ENCODE measurements at regions not wholly inside any gene's neighbourhood (a gene's known extent, or its start where the extent isn't known, plus 50 kb on each side); places are given as distances from the start of the nearest gene placed in this dataset.

DNA sequence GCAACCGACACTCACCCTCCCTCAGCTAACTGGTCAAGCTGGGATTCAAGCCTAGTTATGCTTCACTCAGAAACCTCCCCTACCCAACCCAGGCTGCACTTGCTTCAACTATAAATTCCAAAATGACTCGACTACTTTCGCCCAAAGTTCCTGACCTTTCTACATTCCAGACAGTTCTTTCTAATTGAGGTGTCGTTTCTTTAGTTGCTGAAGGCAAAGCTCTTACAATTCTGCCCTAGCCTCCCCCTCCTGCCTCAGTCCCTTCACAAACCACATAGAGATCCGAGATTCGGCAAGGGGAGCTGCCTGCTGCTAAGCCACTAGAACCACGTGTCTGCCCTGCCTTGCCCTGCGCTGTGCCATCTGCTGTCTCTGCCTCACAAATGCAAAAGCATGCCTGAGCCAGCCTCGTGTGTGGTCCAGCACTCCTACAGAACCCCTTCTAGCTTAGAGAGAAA lies 74.7 kb upstream of the SH3GL3 start:
- no peaks in the 10 kb centered on the region for H3K79me2 ChIP-seq
- H3K4me2 ChIP-seq, result no peak overlapping the region
- no peak overlapping the region for H3K27ac ChIP-seq
- no peaks in the 10 kb centered on the region for H3K4me1 ChIP-seq (ENCODE audit: insufficient read depth)
- H3K9me2 ChIP-seq (replicated peaks; ENCODE audit: insufficient read depth), result no peaks in the 10 kb centered on the region
- WGBS (ENCODE audit: low lambda C conversion rate, missing lambda C conversion rate), result 31% methylated on average over 9 of the region's 9 CpGs
- H3K36me3 ChIP-seq (replicated peaks; ENCODE audit: insufficient read depth, low read depth), result no peaks in the 10 kb centered on the region
- no peak overlapping the region for H2AFZ ChIP-seq
- H3K27me3 ChIP-seq, result peaks cover 22% of the 10 kb centered on the region
- no peak for TF ChIP-seq EZH2 (IDR thresholded peaks at IDR 0.05; ENCODE audit: borderline replicate concordance)
- TF ChIP-seq, protein P1, sequence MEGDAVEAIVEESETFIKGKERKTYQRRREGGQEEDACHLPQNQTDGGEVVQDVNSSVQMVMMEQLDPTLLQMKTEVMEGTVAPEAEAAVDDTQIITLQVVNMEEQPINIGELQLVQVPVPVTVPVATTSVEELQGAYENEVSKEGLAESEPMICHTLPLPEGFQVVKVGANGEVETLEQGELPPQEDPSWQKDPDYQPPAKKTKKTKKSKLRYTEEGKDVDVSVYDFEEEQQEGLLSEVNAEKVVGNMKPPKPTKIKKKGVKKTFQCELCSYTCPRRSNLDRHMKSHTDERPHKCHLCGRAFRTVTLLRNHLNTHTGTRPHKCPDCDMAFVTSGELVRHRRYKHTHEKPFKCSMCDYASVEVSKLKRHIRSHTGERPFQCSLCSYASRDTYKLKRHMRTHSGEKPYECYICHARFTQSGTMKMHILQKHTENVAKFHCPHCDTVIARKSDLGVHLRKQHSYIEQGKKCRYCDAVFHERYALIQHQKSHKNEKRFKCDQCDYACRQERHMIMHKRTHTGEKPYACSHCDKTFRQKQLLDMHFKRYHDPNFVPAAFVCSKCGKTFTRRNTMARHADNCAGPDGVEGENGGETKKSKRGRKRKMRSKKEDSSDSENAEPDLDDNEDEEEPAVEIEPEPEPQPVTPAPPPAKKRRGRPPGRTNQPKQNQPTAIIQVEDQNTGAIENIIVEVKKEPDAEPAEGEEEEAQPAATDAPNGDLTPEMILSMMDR (IDR thresholded peaks at IDR 0.05; ENCODE audit: poor library complexity), result no peak
- no peak for TF ChIP-seq EZH2phosphoT487 (IDR thresholded peaks at IDR 0.05; ENCODE audit: low read depth, severe bottlenecking, unreplicated experiment)
- H4K20me1 ChIP-seq (ENCODE audit: insufficient read depth, poor library complexity, severe bottlenecking), result no peaks in the 10 kb centered on the region
- H3K4me3 ChIP-seq, result no peak overlapping the region
- no peak for DNase-seq (ENCODE audit: low spot score)
- no peaks in the 10 kb centered on the region for H3K9me3 ChIP-seq (ENCODE audit: low read depth)

DNA sequence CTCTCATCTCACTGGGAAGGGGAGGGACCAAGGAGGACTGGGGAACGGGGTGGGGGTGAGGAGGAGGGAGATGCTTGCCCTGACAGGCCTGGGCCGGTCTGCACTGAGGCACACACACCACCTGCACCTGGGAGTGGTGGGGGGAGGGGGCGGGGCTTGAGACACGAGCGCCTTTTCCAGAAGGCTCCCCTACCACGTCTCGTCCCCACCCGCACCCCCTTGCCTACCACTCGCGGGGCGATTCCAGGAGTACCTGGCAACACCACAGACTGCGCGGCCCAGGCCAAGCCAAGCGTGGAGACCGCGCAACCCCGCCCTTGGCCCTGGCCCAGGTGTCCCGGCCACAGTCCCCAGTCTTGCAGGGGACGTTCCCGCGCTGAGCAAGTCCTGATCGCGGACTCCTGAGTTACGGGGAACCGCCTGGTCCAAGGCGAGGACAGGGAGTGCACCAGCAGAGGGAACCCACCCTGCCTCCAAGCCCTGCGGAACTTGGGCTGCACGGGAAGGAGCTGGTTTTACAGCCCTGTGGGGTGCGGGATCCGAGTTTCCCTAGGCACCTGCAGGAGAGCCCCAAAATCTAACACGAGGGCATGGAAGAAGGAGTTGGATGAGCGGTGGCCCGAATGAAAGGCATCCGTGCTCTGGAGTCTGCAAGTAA lies 68.1 kb upstream of the SH3GL3 start:
- 81% methylated on average over 23 of the region's 34 CpGs for WGBS (ENCODE audit: low lambda C conversion rate, missing lambda C conversion rate)
- no peaks in the 10 kb centered on the region for H3K9me3 ChIP-seq (ENCODE audit: low read depth)
- H4K20me1 ChIP-seq (ENCODE audit: insufficient read depth, poor library complexity, severe bottlenecking), result no peaks in the 10 kb centered on the region
- TF ChIP-seq, protein P1 (IDR thresholded peaks at IDR 0.05; ENCODE audit: poor library complexity), result no peak
- TF ChIP-seq EZH2phosphoT487 (IDR thresholded peaks at IDR 0.05; ENCODE audit: low read depth, severe bottlenecking, unreplicated experiment) (no peak), EZH2 (IDR thresholded peaks at IDR 0.05; ENCODE audit: borderline replicate concordance) (no peak)
- H3K9me2 ChIP-seq (replicated peaks; ENCODE audit: insufficient read depth), result no peaks in the 10 kb centered on the region
- H3K4me3 ChIP-seq, result no peak overlapping the region
- no peak overlapping the region for H3K27ac ChIP-seq
- H3K27me3 ChIP-seq, result peaks cover 11% of the 10 kb centered on the region
- H3K36me3 ChIP-seq (replicated peaks; ENCODE audit: insufficient read depth, low read depth), result no peaks in the 10 kb centered on the region
- H2AFZ ChIP-seq, result no peak overlapping the region
- H3K4me2 ChIP-seq, result no peak overlapping the region
- DNase-seq (ENCODE audit: low spot score), result no peak
- H3K4me1 ChIP-seq (ENCODE audit: insufficient read depth), result no peaks in the 10 kb centered on the region
- H3K79me2 ChIP-seq, result no peaks in the 10 kb centered on the region

DNA sequence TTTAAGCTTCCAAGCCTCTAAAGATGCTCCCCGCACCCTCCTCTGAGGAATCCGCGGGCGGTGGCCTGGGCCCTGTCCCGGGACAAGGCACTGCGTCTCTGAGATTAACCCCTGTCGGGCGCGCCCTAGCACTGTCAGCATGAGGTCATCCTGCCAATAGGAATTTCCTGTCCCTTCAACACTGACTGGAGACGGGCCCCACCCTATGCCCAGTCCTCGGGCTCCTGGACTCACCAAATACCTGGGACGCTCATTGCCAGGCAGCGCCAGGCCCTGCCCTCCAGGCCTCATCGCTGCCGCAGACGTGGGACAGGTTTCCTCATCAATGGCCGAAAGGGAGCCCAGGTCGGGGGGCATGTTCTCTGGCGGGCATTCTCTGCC lies 67.6 kb upstream of the SH3GL3 start:
- no peak for DNase-seq (ENCODE audit: low spot score)
- TF ChIP-seq, protein P1 (IDR thresholded peaks at IDR 0.05; ENCODE audit: poor library complexity), result no peak
- TF ChIP-seq EZH2 (IDR thresholded peaks at IDR 0.05; ENCODE audit: borderline replicate concordance) (no peak), EZH2phosphoT487 (IDR thresholded peaks at IDR 0.05; ENCODE audit: low read depth, severe bottlenecking, unreplicated experiment) (no peak)
- no peaks in the 10 kb centered on the region for H3K79me2 ChIP-seq
- H3K27ac ChIP-seq, result no peak overlapping the region
- no peak overlapping the region for H3K4me2 ChIP-seq
- H3K9me2 ChIP-seq (replicated peaks; ENCODE audit: insufficient read depth), result no peaks in the 10 kb centered on the region
- H3K4me3 ChIP-seq, result no peak overlapping the region
- H2AFZ ChIP-seq, result no peak overlapping the region
- no peaks in the 10 kb centered on the region for H3K9me3 ChIP-seq (ENCODE audit: low read depth)
- WGBS (ENCODE audit: low lambda C conversion rate, missing lambda C conversion rate), result 78% methylated on average over 19 of the region's 19 CpGs
- H4K20me1 ChIP-seq (ENCODE audit: insufficient read depth, poor library complexity, severe bottlenecking), result no peaks in the 10 kb centered on the region
- peaks cover 8% of the 10 kb centered on the region for H3K27me3 ChIP-seq
- no peaks in the 10 kb centered on the region for H3K36me3 ChIP-seq (replicated peaks; ENCODE audit: insufficient read depth, low read depth)
- H3K4me1 ChIP-seq (ENCODE audit: insufficient read depth), result no peaks in the 10 kb centered on the region
